K562 (cell line): ENCODE measurements at regions not wholly inside any gene's neighbourhood (a gene's known extent, or its start where the extent isn't known, plus 50 kb on each side); places are given as distances from the start of the nearest gene placed in this dataset.

ENCODE experiments used
- ATAC-seq: fragments of 200-7000 bp; cut with Tn5 transposase; 3 replicates; pipeline ENCODE4 v1.9.1; 2020; ENCODE audit warnings: moderate library complexity
- BruUV-seq: library from RNA; stranded (reverse); fragments of 400-500 nt; replicated peaks from 2 replicates; lab custom pipeline; 2021; lab: Mats Ljungman, UMichigan
- CTCF ChIA-PET: fragments of 300-600 bp; formaldehyde crosslinking; extraction: SDS; loops from one replicate; lab custom pipeline; 2021; ENCODE audit warnings: low intra/inter-chr PET ratio; lab: Yijun Ruan, JAX
- POLR2A ChIA-PET: fragments of 300-600, 350-650 bp; sonication (Branson Sonifier 250); formaldehyde crosslinking; extraction: SDS; loops from one replicate; lab custom pipeline; 2021; ENCODE audit warnings: antibody characterized with exemption, inconsistent platforms; lab: Yijun Ruan, JAX
- DNase-seq, 4 experiments: peaks; one replicate each; pipeline versions ENCODE4 v3.0.0 to v3.0.0-alpha.2; 2011 to 2018; ENCODE audit warnings: low spot score in 3 of 4, mixed read lengths in 3 of 4; ENCODE audit errors: extremely low read depth in 1 of 4
- FAIRE-seq: peaks from 2 replicates; lab custom pipeline; 2011; peaks lifted over from hg19 to GRCh38; lab: Jason Lieb, UNC
- H2AFZ ChIP-seq: 2 replicates; pipeline ENCODE4 v1.6.0; 2011; ENCODE audit warnings: low read depth, low read length, control low read depth, inconsistent platforms
- H3K27ac ChIP-seq: fragments of 200-600 bp; 3 replicates; pipeline ENCODE4 v1.8.0; 2011; ENCODE audit warnings: low read depth, mild to moderate bottlenecking, control low read depth, inconsistent platforms, low read length, moderate library complexity, mixed read lengths; ENCODE audit errors: extremely low read depth
- H3K27me3 ChIP-seq, 2 experiments: fragments of 300-600 bp in 1 of 2; 2 replicates in 1 of 2; 3 replicates in 1 of 2; pipeline versions ENCODE4 v1.6.0 to v1.8.0; 2011; ENCODE audit warnings: inconsistent platforms in 2 of 2, low read length in 2 of 2, mild to moderate bottlenecking in 1 of 2, mixed read lengths in 1 of 2, moderate library complexity in 1 of 2; ENCODE audit not compliant: control insufficient read depth in 2 of 2, insufficient read depth in 2 of 2
- H3K36me3 ChIP-seq: fragments of 300-600 bp; 3 replicates; pipeline ENCODE4 v1.8.0; 2011; ENCODE audit warnings: mild to moderate bottlenecking, low read length, inconsistent platforms; ENCODE audit not compliant: control insufficient read depth, insufficient read depth
- H3K4me1 ChIP-seq, 2 experiments: fragments of 200-600 bp in 1 of 2; replicated peaks in 1 of 2; 2 replicates in 1 of 2; 3 replicates in 1 of 2; pipeline versions ENCODE4 v1.5.1 to v1.8.0; 2011; ENCODE audit warnings: inconsistent platforms in 2 of 2, low read length in 2 of 2, mild to moderate bottlenecking in 1 of 2, mixed read lengths in 1 of 2, moderate library complexity in 1 of 2; ENCODE audit not compliant: control insufficient read depth in 2 of 2, insufficient read depth in 2 of 2
- H3K4me2 ChIP-seq: 2 replicates; pipeline ENCODE4 v1.6.1; 2011; ENCODE audit warnings: low read length, control low read depth, inconsistent platforms, mixed read lengths; ENCODE audit not compliant: insufficient read depth
- H3K4me3 ChIP-seq: fragments of 200-600 bp; sonication (generic), shearing (Covaris generic); 2 replicates; pipeline ENCODE4 v1.5.1; 2016; ENCODE audit warnings: control low read depth, inconsistent platforms
- H3K79me2 ChIP-seq: fragments of 200-600 bp; 3 replicates; pipeline ENCODE4 v1.8.0; 2011; ENCODE audit warnings: low read length, inconsistent platforms; ENCODE audit not compliant: control insufficient read depth, insufficient read depth
- H3K9ac ChIP-seq, 2 experiments: 2 replicates each; pipeline versions ENCODE4 v1.6.0 to v1.6.1; 2011; ENCODE audit warnings: low read depth in 2 of 2, low read length in 2 of 2, control low read depth in 1 of 2, inconsistent platforms in 1 of 2, mild to moderate bottlenecking in 1 of 2, mixed read lengths in 1 of 2; ENCODE audit not compliant: insufficient read depth in 1 of 2
- H3K9me1 ChIP-seq: one replicate; pipeline ENCODE4 v1.6.0; 2011; ENCODE audit warnings: inconsistent platforms, mild to moderate bottlenecking, low read length, moderate library complexity; ENCODE audit not compliant: control insufficient read depth, insufficient read depth
- H3K9me3 ChIP-seq: replicated peaks from 2 replicates; pipeline ENCODE4 v1.5.1; 2011; ENCODE audit warnings: low read depth, low read length, inconsistent platforms; ENCODE audit not compliant: control insufficient read depth, insufficient read depth
- H4K20me1 ChIP-seq: replicated peaks from 2 replicates; pipeline ENCODE4 v1.6.1; 2011; ENCODE audit warnings: low read length, inconsistent platforms, mixed read lengths; ENCODE audit not compliant: control insufficient read depth, insufficient read depth
- BCOR ChIP-seq: fragments of 450-650 bp; IDR thresholded peaks from 2 replicates; pipeline ENCODE4 v1.6.1; 2016
- CBX1 ChIP-seq: sonication (generic); IDR thresholded peaks from 2 replicates; pipeline ENCODE4 v1.6.1; 2016; ENCODE audit warnings: antibody characterized with exemption, low read depth, mild to moderate bottlenecking
- DPF2 ChIP-seq: fragments of 450-650 bp; IDR thresholded peaks from 2 replicates; pipeline ENCODE4 v1.6.1; 2016
- FOXA1 ChIP-seq: fragments of 450-650 bp; IDR thresholded peaks from 2 replicates; pipeline ENCODE4 v1.6.1; 2016; ENCODE audit warnings: mild to moderate bottlenecking, borderline replicate concordance
- HMGN3 ChIP-seq: IDR thresholded peaks from 2 replicates; pipeline ENCODE4 v1.6.1; 2011; ENCODE audit warnings: borderline replicate concordance, low read depth, mild to moderate bottlenecking, mixed read lengths, low read length; ENCODE audit not compliant: insufficient read length; ENCODE audit errors: extremely low read depth
- HSF4 ChIP-seq: fragments of 250-450 bp; sonication (Bioruptor Pico); IDR thresholded peaks from 2 replicates; pipeline ENCODE4 v2.1.2; 2022; ENCODE audit warnings: mild to moderate bottlenecking, moderate library complexity, borderline replicate concordance
- LCOR ChIP-seq: sonication (generic); formaldehyde crosslinking; IDR thresholded peaks from 2 replicates; pipeline ENCODE4 v1.8.0; 2022; ENCODE audit warnings: mild to moderate bottlenecking, missing genetic modification reagents
- MEF2A ChIP-seq: IDR thresholded peaks from 2 replicates; pipeline ENCODE4 v1.6.1; 2011; ENCODE audit warnings: low read depth, mild to moderate bottlenecking, low read length, moderate library complexity; ENCODE audit not compliant: control insufficient read depth
- MEIS2 ChIP-seq: fragments of 450-650 bp; IDR thresholded peaks from 2 replicates; pipeline ENCODE4 v1.6.1; 2014; ENCODE audit warnings: mild to moderate bottlenecking; ENCODE audit not compliant: partially characterized antibody
- NFRKB ChIP-seq: fragments of 450-650 bp; IDR thresholded peaks from 2 replicates; pipeline ENCODE4 v1.6.1; 2016; ENCODE audit warnings: low read depth
- POU5F1 ChIP-seq: fragments of 150-350 bp; IDR thresholded peaks from 2 replicates; pipeline ENCODE4 v1.6.1; 2014; ENCODE audit warnings: borderline replicate concordance, low read length, low read depth, mild to moderate bottlenecking; ENCODE audit not compliant: partially characterized antibody
- PTRF ChIP-seq: fragments of 450-650 bp; IDR thresholded peaks from 2 replicates; pipeline ENCODE4 v1.6.1; 2016; ENCODE audit warnings: mild to moderate bottlenecking, missing genetic modification characterization, missing compliant biosample characterization
- ZNF3 ChIP-seq: fragments of 250-450 bp; sonication (Bioruptor Pico); IDR thresholded peaks from 2 replicates; pipeline ENCODE4 v1.5.0; 2021; ENCODE audit warnings: mild to moderate bottlenecking, moderate library complexity
- WGBS: fragments of 100-300 bp; shearing (Covaris generic); methylation state at CpG from one replicate; pipeline ENCODE4 v1.1.6; 2016; ENCODE audit warnings: low coverage, mixed read lengths; ENCODE audit not compliant: insufficient coverage; ENCODE audit errors: missing lambda C conversion rate; 5-methylcytosine and 5-hydroxymethylcytosine counted together
- in situ Hi-C: fragments of 300-500 bp; cut with MboI; formaldehyde crosslinking; loops from 4 replicates; pipeline ENCODE4 v1.15.0; 2018; ENCODE audit warnings: inconsistent platforms, mixed read lengths
- intact Hi-C: fragments of 100-400 bp; cut with micrococcal nuclease; formaldehyde crosslinking; loops from 2 replicates; pipeline ENCODE4 v1.14.2; 2022
- TF ChIP-seq, protein P1 (sequence below): sonication (generic); formaldehyde crosslinking; IDR thresholded peaks from 2 replicates; pipeline ENCODE4 v1.8.0; 2022; ENCODE audit warnings: mild to moderate bottlenecking, missing genetic modification reagents

DNA sequence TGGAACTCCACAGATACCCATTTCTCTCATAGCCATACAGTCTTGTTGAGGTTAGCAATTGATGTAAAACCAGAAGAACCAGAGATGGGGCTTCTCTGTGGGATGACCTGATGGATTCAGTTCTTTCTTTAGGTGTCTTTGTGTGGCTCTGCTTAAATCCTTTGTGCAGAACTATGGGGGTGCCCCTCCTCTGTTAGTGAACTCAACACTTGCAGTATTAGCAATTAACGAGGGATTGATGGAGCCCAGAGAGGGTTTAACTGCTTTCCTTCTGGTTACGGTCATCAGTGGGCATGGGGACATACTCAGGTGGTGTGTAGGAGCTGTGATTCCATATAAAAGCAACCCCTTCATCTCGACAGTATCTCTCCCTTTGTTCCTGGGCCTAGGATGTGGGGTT is 406.8 kb upstream of the FAM98A start:
- Histone ChIP-seq H2AFZ (no peak overlapping the region), H3K79me2 (no peaks in the 10 kb centered on the region), H3K4me2 (no peak overlapping the region), H3K27me3 (no peaks in the 10 kb centered on the region), H4K20me1 (no peaks in the 10 kb centered on the region), H3K9me1 (no peaks in the 10 kb centered on the region), H3K36me3 (no peaks in the 10 kb centered on the region), H3K27ac (no peak overlapping the region), H3K4me1 (no peaks in the 10 kb centered on the region), H3K4me3 (no peak overlapping the region), H3K9me3 (no peaks in the 10 kb centered on the region; the same call in 1 of the 2 replicates), H3K9ac (no peak overlapping the region)
- 0% methylated on average over 3 of the region's 3 CpGs for WGBS
- TF ChIP-seq NFRKB, result no peak
- TF ChIP-seq POU5F1, result no peak
- TF ChIP-seq MEF2A, result no peak
- no peak for TF ChIP-seq HMGN3
- no peak for TF ChIP-seq BCOR
- no peak for TF ChIP-seq MEIS2
- no peak for TF ChIP-seq DPF2
- no peak for TF ChIP-seq HSF4 (CRISPR knock-in tag)
- TF ChIP-seq PTRF (tag), result no peak
- ChIA-PET POLR2A (no interaction called here), CTCF (no interaction called here)
- ATAC-seq, result no peak
- intact Hi-C loops, result no loop called here
- FAIRE-seq, result no peak
- BruUV-seq, result no TSS peak
- DNase-seq, result no peak
- in situ Hi-C loops, result no loop called here

DNA sequence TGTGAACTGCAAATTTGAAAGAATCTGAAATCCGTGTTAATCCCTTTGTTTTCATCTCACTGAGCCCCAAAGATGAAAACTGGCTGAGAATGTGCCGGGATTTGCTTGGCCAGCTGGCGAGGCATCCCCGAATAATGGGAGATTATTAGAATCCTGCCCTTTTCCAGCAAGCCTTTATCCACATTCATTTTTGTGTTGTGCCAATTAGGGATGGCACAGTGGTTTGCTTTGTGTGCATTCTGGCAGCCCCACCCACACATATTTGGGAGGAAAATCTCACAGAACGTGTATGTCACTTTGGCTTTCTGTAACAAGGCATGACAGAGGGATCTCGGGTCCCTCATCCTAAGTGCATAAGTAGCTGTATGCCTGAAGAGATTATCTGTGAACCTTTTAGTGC is 405.8 kb upstream of the FAM98A start:
- Histone ChIP-seq H3K9me1 (no peaks in the 10 kb centered on the region), H3K4me2 (no peak overlapping the region), H4K20me1 (no peaks in the 10 kb centered on the region), H3K27ac (no peak overlapping the region), H3K36me3 (no peaks in the 10 kb centered on the region), H2AFZ (no peak overlapping the region), H3K9me3 (no peaks in the 10 kb centered on the region; the same call in 1 of the 2 replicates), H3K9ac (no peak overlapping the region), H3K4me3 (no peak overlapping the region), H3K79me2 (no peaks in the 10 kb centered on the region), H3K4me1 (no peaks in the 10 kb centered on the region), H3K27me3 (no peaks in the 10 kb centered on the region)
- no peak for ATAC-seq
- no peak for DNase-seq
- no peak for FAIRE-seq
- ChIA-PET POLR2A (no interaction called here), CTCF (no interaction called here)
- intact Hi-C loops, result no loop called here
- in situ Hi-C loops, result no loop called here
- no TSS peak for BruUV-seq
- WGBS, result 0% methylated on average over 6 of the region's 6 CpGs
- TF ChIP-seq ZNF3 (no peak), LCOR (no peak), CBX1 (no peak), FOXA1 (no peak)
- TF ChIP-seq, protein P1, sequence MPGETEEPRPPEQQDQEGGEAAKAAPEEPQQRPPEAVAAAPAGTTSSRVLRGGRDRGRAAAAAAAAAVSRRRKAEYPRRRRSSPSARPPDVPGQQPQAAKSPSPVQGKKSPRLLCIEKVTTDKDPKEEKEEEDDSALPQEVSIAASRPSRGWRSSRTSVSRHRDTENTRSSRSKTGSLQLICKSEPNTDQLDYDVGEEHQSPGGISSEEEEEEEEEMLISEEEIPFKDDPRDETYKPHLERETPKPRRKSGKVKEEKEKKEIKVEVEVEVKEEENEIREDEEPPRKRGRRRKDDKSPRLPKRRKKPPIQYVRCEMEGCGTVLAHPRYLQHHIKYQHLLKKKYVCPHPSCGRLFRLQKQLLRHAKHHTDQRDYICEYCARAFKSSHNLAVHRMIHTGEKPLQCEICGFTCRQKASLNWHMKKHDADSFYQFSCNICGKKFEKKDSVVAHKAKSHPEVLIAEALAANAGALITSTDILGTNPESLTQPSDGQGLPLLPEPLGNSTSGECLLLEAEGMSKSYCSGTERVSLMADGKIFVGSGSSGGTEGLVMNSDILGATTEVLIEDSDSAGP, result no peak
